HL-60 (cell line): ENCODE measurements at regions not wholly inside any gene's neighbourhood (a gene's known extent, or its start where the extent isn't known, plus 50 kb on each side); places are given as distances from the start of the nearest gene placed in this dataset.
A peak's percentile ranks its signal among the peaks of the same experiment; 100 is the strongest.

Experiments
- DNase-seq, 2 experiments: peaks; one replicate each; pipeline ENCODE4 v3.0.0-alpha.2; 2010 to 2020; ENCODE audit warnings: low read depth in 1 of 2, low spot score in 1 of 2
- H3K27ac ChIP-seq: fragments of 250-450 bp; sonication (Bioruptor Pico); replicated peaks from 2 replicates; pipeline ENCODE4 v1.5.1; 2020; ENCODE audit warnings: mild to moderate bottlenecking, moderate library complexity
- H3K27me3 ChIP-seq: fragments of 250-450 bp; sonication (Bioruptor Pico); 2 replicates; pipeline ENCODE4 v1.5.1; 2021; ENCODE audit warnings: mild to moderate bottlenecking, moderate library complexity; ENCODE audit not compliant: insufficient read depth, poor library complexity, severe bottlenecking
- H3K4me3 ChIP-seq: replicated peaks from 2 replicates; pipeline ENCODE4 v1.5.1; 2011; ENCODE audit warnings: mild to moderate bottlenecking, control low read depth, low read length; ENCODE audit not compliant: insufficient read depth
- CTCF ChIP-seq: IDR thresholded peaks from one replicate; pipeline ENCODE4 v1.5.1; 2011; ENCODE audit warnings: low read length, control low read depth, inconsistent platforms; ENCODE audit not compliant: insufficient read depth
- GABPA ChIP-seq: IDR thresholded peaks from 2 replicates; pipeline ENCODE4 v1.6.1; 2012; ENCODE audit warnings: low read depth
- POLR2AphosphoS5 ChIP-seq: IDR thresholded peaks from 2 replicates; pipeline ENCODE4 v1.6.1; 2012; ENCODE audit warnings: low read depth
- REST ChIP-seq: IDR thresholded peaks from 2 replicates; pipeline ENCODE4 v1.6.1; 2012; ENCODE audit warnings: low read depth; ENCODE audit not compliant: insufficient replicate concordance
- SPI1 ChIP-seq: IDR thresholded peaks from 2 replicates; pipeline ENCODE4 v1.6.1; 2012; ENCODE audit warnings: low read depth, mild to moderate bottlenecking, borderline replicate concordance

GRCh38 chr16:5633845-5634440 lies 536.3 kb upstream of the EEF2KMT start:
- TF ChIP-seq CTCF (peak; percentile 50), SPI1 (no peak)
- Histone ChIP-seq H3K27ac (no peak overlapping the region), H3K27me3 (no peaks in the 10 kb centered on the region), H3K4me3 (no peak overlapping the region)
- DNase-seq = no peak

GRCh38 chr16:5622234-5622884 lies 524.8 kb upstream of the EEF2KMT start:
- DNase-seq = no peak
- Histone ChIP-seq H3K4me3 (no peak overlapping the region), H3K27me3 (no peaks in the 10 kb centered on the region), H3K27ac (no peak overlapping the region)
- TF ChIP-seq REST (no peak), POLR2AphosphoS5 (no peak), GABPA (no peak), SPI1 (no peak), CTCF (no peak)

- TF ChIP-seq CTCF (no peak), REST (no peak), SPI1 (no peak), GABPA (no peak), POLR2AphosphoS5 (no peak)
- Histone ChIP-seq H3K4me3 (no peak overlapping the region), H3K27me3 (no peaks in the 10 kb centered on the region), H3K27ac (no peak overlapping the region)
- DNase-seq = no peak
These were observed 524.2 kb upstream of the EEF2KMT start for GRCh38 chr16:5621826-5622225.
